ENCODE measurements at regions not wholly inside any gene's neighbourhood (a gene's known extent, or its start where the extent isn't known, plus 50 kb on each side); places are given as distances from the start of the nearest gene placed in this dataset.

DNA sequence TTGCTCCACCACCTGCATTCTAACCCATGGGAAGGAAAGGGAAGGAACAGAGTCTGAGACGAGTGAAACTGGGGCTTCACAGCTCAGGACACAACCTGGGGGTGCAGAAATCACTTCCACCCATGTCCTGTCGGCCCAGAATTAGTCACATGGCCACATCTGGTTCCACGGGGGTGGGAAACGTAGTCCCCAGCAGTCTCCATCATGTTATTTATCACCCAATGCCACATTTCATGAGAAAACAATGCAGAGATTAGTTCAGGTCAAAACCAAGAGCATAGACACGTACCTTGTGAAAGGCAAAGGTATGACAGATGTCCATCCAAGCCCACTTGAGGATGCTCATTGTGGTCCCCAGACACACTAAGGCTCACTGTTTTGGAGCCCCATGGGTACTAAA lies 125.1 kb downstream of the MED10 start:
- TF ChIP-seq, protein P1, sequence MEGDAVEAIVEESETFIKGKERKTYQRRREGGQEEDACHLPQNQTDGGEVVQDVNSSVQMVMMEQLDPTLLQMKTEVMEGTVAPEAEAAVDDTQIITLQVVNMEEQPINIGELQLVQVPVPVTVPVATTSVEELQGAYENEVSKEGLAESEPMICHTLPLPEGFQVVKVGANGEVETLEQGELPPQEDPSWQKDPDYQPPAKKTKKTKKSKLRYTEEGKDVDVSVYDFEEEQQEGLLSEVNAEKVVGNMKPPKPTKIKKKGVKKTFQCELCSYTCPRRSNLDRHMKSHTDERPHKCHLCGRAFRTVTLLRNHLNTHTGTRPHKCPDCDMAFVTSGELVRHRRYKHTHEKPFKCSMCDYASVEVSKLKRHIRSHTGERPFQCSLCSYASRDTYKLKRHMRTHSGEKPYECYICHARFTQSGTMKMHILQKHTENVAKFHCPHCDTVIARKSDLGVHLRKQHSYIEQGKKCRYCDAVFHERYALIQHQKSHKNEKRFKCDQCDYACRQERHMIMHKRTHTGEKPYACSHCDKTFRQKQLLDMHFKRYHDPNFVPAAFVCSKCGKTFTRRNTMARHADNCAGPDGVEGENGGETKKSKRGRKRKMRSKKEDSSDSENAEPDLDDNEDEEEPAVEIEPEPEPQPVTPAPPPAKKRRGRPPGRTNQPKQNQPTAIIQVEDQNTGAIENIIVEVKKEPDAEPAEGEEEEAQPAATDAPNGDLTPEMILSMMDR (IDR thresholded peaks at IDR 0.05; ENCODE audit: low read length): no peak
- TF ChIP-seq EZH2 (optimal IDR thresholded peaks at IDR 0.05; ENCODE audit: low read depth, low read length) (no peak), EZH2phosphoT487 (IDR thresholded peaks at IDR 0.05; ENCODE audit: low read length) (no peak)

Data from MM.1S (cell line).